HG03432 (cell line): ENCODE measurements at regions not wholly inside any gene's neighbourhood (a gene's known extent, or its start where the extent isn't known, plus 50 kb on each side); places are given as distances from the start of the nearest gene placed in this dataset.

Source experiments
- ATAC-seq: cut with Tn5 transposase; IDR thresholded peaks from one replicate; pipeline ENCODE4 v1.9.1; 2021; ENCODE audit warnings: mild to moderate bottlenecking, moderate library complexity; ENCODE audit not compliant: unreplicated experiment

- ATAC-seq: no peak
These were observed 239.4 kb upstream of the SKOR2 start for GRCh38 chr18:47490882-47491281.

DNA sequence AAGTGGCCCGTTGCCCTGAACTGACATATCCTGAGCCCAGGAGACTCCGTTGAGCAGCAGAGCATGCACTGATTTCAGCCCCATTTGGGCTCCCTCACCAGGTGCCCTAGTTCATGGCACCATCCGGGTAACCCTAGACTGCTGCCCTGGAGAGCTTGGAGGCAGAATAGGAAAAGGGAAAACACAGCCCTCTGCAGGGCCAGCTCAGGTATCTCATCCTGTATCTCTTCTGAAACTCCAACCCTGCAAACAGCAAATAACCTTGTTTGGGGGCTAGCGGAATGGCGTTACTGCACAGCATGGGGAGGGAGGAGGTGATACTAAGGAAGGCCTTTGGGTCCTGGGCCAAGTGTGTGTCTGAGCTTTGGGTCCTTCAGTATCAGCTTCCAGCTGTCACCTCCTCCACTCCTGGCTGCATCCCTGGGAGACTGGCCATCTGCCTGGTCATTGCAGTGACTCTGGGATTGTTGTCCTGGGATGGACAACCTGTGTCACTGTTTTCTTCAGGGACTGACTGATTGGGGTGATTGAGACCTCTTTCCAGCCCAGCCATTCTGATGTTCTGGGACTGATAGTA is 233.8 kb upstream of the SKOR2 start:
- ATAC-seq: no peak

GRCh38 chr18:47484068-47484467 is 232.6 kb upstream of the SKOR2 start:
- no peak for ATAC-seq

DNA sequence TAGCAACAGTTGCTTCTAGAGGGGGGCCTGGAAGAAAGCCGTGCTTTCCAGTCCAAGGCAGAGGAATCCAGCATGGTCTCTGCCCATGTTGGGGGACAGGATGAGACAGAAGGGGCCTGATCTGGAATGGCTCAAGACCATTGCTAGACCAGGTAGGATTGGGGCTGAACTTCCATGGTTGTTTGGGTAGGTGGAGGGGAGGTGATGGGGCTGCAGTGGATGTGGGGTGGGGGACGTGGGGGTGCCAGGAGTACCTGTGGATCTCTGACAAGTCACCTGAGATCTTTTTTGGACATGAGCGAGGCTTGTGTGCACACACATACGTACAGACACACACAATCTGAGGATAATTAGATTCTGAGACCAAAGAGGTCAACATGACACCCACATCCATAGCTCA is 228.7 kb upstream of the SKOR2 start:
- no peak for ATAC-seq

GRCh38 chr18:47471784-47472183 is 220.3 kb upstream of the SKOR2 start:
- no peak for ATAC-seq

GRCh38 chr18:47470941-47471340 is 219.5 kb upstream of the SKOR2 start:
- no peak for ATAC-seq

GRCh38 chr18:47469576-47469975 is 218.1 kb upstream of the SKOR2 start:
- ATAC-seq: no peak

GRCh38 chr18:47461977-47462376 is 210.5 kb upstream of the SKOR2 start:
- no peak for ATAC-seq

DNA sequence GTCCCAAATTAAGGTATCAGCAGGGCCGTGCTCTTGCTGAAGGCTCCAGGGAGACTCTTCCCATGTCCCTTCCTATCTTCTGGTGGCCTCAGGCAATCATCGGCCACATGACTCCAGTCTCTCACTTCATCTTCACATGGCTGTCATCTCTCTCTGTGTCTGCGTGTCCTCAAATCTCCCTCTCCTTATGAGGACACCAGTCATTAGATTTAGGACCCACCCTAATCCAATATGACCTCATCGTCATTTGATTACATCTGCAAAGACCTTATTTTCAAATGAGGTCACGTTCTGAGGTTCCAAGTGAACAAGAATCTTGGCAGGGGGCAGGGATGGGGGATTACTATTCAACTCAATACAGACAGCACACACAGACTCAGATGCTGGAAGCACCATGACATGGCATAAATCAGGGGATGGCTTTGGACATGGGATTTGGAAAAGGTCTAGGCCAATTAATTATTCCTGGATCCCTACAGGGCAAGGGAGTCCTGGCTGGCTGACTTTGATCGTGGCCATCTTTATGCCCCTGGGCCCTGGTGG is 210.0 kb upstream of the SKOR2 start:
- ATAC-seq: no peak

- ATAC-seq: no peak
These were observed 207.0 kb upstream of the SKOR2 start for GRCh38 chr18:47458483-47458882.

DNA sequence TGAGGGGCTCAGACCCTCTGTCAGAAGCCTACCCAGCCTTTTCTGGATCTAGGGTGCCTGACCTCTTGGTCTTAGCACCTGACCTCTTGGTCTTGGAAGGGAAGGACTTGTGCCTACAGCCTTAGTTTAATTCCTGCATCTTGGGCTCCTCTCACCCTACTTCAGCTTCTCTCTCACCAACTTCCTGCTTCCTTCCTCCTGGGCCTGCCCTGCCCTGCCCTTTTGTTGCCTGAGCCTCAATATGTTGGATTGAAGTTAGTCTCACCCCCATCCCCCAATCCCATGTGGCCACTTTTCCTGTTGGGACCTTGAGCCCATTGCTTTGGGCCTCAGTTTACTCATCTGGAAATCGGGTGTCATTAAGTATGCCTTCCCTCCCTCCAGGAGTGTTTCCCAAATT is 206.2 kb upstream of the SKOR2 start:
- no peak for ATAC-seq

DNA sequence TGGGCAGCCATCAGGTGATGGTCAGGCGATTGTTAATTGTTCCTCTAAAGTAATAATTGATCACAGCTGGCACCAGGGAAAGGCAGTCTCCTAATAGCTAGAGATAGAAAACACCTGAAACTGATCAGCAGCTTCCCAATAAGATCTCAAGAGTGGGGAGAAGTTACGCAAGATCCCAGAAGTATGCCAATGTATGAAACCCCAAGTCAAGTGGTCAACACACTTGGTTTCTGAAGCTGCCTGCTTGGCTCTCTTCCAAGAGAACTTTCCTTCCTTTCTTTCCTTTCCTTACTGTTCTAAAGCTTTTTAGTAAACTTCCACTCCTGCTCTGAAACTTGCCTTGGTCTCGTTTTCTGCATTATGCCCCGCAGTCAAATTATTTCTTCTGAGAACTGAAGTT is 201.6 kb upstream of the SKOR2 start:
- no peak for ATAC-seq

DNA sequence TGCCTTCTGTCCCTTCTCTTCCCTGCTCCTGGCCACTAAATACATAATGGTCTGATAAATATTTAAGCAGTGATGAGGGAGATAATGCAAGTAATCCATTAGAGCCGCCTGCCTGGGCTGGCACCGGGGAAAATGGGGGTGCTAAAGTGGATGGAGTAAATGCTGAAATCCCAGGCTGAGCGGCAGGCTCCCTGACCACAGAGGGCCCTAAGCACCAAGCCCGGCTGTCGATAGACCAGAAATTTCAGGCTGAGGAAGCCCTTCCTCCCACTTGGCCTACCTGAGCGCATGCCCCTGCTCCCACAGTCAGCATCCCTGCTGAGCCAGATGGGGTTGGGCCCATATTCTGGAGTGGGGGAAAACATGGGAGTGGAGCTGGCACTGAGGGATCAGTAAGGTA is 197.5 kb upstream of the SKOR2 start:
- ATAC-seq: no peak

DNA sequence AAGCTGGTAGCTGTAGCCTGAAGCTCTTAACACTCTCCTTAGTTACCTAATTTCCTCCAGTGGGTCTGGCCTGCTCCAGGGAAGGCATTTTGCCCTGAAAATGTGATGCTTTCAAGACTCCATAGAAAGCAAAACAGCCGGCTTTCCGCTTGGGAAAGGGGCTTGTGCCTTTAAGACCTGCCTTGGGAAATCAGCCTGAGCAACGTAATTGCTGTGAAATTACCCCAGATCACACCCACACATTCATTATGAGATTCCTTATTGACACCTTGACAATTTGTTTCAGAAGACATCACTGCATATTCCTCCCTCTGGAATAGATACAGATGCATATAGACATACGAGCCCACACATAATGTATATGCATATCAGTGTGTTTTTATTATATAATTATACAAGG is 190.5 kb upstream of the SKOR2 start:
- ATAC-seq: no peak

- no peak for ATAC-seq
These were observed 186.5 kb upstream of the SKOR2 start for GRCh38 chr18:47438001-47438400.

- no peak for ATAC-seq
These were observed 185.4 kb upstream of the SKOR2 start for GRCh38 chr18:47436871-47437270.

DNA sequence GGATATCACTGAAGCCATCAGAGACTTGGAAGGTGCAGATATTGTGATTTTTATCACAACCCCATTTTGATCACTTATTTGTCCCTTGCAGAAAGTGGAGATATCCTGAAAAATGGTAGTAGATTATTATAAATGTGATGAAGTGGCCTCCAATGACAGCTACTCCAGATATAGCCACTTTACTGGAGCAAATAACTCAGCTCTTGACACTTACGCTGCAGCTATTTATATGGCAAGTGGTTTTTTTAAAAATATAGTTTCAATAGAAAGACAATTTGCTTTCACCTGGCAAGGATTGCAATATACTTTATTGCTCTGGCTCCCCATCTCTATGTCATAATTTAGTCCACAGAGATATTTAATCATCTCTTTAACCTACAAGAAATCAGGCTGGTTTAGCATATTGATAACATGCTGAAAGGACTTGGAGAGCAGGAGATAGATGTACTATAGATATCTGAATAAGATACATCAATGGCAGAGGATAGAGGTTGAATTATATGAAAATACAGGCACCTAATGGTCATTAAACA is 182.8 kb upstream of the SKOR2 start:
- ATAC-seq: no peak

DNA sequence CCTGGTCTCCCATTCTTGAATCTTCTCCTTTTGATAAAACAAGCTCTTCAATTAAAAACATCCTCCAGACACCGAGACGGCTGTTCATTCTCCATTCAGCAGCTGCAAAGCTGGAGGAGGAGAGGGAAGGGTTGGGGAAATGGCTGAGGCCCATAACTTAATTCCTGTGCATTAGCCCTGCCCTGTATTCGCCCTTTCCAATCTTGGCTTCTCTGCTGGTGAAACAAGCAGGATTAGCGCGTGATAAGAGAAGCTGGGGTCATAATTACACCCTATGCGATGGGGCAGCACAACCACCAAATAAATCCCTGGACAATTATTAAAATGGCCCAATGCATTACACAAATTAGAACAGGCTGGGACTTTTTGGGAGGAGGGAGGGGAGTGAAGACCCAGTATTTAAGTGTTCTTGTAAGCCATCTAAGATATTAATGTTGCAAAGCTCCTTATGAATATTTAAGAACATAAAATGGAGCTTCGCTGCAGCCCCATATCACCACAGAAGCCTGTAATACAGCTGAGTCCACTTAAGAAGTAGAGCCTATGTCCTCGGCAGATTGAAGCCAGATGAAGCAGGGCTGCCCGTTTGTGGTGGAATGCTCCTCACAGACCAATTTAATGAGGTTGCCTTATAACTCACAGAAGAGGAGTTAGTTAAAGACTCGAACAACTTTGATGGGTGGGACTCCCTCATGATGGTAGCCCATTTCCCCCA is 176.6 kb upstream of the SKOR2 start:
- ATAC-seq: no peak

DNA sequence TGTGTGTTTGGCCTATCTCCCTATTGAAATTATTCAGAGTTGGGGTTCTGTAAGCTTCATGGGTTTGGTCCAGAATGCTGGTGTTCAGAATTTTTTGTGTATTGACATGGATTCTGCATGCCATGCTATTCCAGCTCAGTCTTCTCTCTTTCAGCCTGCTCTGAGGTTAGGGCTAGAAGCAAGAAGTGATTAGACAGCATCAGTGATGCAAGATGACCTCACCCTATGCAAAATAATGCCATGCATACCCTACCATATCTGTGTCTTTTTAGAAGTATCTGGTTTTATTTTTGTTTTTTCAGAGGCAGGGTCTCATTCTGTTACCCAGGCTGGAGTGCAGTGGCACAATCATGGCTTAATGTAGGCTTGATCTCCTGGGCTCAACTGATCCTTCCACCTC is 175.6 kb upstream of the SKOR2 start:
- ATAC-seq: no peak

DNA sequence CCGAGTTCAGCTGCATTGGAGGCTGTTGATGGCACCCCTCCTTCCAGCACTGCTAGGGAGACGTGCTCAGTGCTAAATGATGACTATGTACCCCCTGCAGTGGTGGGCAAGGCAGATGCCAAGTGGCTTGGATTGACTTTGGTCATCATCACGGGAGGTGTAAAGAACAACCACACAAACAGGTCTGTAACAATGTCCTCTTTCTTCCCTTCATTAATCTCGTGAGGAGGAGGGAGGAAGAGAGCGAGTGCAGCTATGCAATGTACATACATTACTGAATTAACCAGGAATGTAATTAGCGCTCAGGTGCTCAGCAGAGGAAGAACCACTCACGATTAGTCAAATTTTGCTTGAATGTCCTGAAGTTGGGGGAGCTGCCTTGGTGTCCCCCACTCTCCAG is 173.9 kb upstream of the SKOR2 start:
- no peak for ATAC-seq

DNA sequence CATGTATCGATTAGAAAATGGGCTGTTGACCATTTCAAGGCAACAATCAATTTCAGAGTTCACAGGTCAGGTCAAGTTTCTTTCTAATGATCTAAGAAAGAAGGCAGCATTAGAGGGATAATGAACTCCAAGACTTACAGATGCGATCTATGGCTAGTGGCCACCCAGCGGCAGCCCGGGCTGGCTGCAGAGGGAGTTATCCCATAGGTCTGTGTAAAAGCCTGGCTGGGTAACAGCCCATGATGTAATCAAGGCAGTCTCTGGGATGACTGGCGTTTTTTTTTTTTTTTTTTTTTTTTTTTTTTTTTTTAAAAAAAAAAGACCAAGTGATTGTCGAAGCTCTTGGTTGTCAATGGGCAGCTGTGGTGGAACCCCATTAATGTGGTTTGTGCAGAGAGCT is 171.1 kb upstream of the SKOR2 start:
- no peak for ATAC-seq

DNA sequence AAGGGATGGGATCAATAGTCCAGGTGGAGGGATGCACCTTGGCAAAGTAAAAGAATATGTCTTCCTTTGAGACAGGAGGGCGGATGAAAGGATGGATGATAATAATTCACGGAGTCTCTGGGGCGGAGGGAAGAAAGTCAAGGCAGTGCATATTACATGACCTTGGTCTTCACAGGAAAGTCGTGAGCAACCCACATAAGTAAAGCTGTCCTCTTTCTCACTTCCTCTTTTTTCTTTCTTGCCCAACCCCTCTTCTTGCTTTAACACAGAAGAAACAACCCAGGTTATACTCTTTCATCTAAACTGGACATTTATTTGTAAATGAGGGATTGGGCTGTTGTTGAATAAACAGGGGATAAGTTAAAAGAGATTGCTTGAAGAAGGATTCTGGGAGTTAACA is 168.7 kb upstream of the SKOR2 start:
- peak; percentile 80 for ATAC-seq
